ENCODE measurements at regions not wholly inside any gene's neighbourhood (a gene's known extent, or its start where the extent isn't known, plus 50 kb on each side); places are given as distances from the start of the nearest gene placed in this dataset.
A peak's percentile ranks its signal among the peaks of the same experiment; 100 is the strongest.

DNA sequence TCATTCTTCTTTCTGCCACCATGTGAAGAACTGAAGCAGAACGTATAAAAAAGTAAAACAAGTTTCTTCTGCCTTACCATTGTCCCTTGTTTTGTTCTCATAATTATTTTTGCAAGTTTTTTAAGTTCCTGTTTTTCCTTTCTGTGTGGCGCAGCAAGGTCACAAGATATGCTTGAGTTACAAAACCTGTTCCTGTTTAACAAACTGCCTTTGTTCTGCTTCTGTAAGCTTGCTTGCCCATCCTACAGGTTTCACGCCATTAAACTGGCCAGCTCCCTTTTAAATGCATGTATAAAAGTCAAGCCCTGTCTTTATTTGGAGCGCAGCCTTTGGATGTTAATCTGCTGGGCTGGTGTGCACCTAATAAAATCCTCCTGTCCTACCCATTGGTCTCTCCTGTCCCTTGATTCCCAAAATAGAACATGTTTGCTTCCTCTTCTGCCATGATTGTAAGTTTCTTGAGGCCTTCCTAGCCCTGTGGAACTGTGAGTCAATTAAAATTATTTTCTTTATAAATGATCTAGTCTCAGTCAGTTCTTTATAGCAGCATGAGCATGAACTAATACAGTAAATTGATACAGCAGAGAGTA is 1115.4 kb downstream of the SLITRK1 start:
- no peak for FAIRE-seq

DNA sequence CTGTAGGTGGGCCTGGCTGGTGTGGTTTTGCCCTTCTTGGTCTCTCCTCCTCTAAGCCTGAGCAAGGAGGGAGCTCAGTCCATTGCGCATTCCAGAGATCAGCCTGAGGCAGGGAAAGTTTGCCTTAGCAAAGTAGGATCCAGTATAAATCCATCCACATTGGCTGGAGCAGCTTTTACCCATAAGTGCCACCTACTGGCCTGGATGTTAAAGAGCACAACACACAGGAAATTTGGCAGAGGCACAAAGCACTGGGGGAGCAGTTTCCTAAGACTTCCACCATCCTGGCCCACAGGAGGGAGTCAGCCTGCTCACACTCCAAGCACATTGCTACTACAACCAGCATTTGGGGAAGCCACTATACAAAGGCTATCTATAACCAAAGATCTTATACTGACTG is 1124.2 kb downstream of the SLITRK1 start:
- FAIRE-seq = no peak

DNA sequence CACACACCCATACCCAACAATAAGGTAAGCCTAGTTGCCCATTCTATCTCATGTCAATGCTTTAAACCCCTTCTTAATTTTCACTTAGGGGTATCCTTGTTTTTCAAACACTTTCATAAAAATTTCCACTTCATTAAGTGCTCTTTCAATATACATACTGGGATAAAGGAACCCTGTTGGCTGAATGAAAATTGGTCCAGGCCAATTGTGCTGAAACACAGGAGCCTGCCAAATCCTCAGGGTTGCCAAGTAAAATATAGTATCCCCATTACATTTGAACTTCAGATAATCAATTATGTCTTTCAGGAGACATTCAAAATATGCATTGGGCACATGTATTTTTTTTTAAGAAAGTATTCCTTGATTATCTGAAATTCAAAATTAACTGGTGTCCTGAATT is 1131.1 kb downstream of the SLITRK1 start:
- FAIRE-seq = no peak

DNA sequence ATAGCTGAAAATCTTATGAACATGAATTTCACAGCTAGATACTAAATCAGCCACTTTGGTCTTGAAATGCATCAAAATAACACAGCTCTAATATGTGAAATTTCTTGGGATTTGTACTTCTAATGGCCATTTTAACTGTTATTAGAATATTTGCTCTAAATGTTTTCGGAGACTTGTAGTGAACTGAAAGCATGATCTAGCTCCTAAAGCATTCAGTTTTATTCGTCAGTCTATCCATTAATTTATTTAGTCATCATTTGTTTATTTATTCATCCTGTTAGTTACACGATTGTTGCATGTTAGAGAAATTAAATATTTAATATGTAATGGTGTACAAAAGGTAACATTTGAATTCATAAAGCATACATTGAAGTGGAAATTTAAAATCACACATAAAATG is 1132.7 kb downstream of the SLITRK1 start:
- FAIRE-seq = no peak

DNA sequence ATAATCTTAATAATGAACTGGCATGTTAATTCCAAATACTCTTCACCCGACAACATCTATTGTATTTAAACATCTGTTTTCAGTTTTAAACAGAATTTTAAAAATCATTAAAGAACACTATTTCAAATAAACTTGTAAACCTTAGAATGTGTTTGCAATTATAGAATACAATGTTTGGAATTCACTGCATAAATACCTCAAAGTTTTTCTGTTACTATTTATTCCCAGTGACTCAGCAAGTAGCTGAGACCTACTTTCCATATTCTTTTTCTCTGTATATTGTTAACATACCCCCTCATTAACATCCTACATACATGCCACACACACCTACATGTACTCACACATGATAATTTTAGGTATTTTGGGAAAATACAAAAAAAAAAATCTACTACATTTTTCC is 1134.3 kb downstream of the SLITRK1 start:
- no peak for FAIRE-seq

DNA sequence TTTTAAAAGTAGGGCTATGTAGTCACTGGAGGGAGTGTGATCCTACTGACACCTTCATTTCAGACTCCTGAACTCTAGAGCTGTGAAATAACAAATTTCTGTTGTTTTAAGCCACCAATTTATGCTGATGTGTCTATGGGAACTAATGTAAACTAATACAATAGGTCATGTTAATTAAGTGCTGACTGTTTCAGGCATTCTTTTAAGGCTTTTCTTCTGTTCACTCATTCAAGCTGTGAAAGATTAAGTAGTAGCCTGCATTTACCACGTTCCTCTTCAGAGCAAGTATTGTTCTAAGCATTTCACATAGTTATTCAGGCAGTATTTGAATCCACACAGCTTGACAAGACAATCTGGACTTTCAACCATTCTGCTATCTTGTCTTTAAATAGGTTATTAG is 1135.0 kb downstream of the SLITRK1 start:
- FAIRE-seq = no peak

DNA sequence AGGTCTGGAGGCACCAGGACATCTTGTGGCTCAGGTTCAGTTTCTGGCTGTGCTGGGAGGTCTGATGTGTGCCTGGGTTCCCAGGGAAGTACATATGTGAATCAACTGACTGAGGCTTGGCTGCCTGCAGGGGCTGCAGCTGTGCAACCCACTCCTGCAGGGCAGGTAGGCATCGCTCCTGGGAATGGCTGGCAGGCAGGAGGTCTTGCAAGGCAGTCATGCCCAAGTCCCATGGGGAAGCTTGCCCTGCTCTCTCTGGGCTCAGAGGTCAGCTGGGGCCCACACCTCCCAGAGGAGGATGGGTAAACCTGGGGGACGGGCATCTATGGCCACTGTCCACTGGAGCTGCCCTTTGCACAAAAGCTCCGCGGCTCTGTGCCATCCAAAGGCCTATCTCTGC is 1141.8 kb downstream of the SLITRK1 start:
- FAIRE-seq = no peak

DNA sequence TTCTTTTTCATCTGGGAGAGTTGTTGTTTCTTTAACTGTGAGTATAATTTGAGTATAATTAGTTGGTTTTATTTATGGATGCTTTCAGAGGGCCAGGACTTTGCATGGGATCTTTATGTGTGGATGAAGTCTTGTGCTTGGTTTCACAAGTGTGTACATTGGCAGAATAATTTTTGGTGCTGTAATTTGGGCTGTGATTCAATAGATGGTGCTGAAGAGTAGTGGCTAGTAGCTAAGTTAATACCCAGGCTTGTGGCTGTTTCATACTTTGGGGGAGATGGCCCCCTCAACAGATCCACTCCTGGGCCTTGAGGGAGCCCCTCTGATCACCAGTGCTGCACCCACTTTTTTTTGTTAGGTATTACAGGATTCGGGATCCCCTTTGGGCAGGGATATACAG is 1142.4 kb downstream of the SLITRK1 start:
- no peak for FAIRE-seq

DNA sequence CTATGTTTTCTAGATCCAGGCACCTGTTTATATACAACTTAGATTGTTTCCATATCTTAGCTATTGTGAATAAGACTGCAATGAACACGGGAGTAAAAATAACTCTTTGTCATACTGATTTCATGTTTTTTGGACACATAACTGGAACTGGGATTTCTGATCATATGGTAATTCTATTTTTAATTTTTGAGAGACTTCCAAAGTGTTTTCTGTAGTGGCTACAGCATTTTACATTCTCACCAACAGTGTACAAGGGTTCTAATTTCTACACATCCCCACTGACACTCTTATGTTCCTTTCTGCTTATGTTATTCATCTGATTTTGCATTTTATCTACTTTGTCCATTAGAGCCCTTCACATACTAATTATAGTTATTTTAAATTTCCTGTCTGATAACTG is 1152.9 kb downstream of the SLITRK1 start:
- FAIRE-seq = no peak

DNA sequence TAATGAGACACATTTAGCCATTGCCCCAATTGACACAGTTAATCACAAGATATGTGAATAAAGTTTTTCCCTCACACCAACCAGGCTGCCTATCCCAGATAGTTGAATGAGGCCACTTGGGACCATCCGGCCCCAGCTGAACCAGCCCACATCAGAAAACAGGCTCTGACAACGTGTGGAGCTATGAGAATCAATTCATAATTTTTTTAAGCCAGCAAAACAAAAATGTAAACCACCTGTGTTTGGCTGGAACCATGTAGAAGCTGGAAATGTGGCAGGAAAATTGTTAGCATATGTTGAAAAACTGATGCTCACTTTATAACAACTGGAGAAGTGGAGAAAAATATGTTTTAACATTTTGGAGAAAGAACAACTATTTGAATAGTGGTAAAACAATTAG is 1161.3 kb downstream of the SLITRK1 start:
- FAIRE-seq = no peak

DNA sequence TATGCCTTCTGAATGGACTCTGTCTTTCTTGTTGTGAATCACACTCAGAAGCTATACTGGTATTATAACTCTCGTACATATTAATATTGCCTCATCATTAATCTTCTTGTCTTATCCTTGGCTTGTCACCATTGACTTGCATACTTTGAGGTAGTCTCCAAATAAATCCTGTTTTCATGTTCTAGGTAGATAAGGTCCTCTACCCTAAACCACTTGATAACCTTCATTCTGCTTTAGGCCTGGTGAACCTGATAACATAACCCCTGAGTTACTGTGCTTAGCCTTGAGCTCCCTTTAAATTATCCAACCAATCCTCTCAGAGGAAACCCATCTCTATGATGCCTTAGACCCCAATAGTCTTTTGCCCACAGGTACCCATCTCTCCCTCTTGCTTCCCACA is 1162.3 kb downstream of the SLITRK1 start:
- FAIRE-seq = no peak

DNA sequence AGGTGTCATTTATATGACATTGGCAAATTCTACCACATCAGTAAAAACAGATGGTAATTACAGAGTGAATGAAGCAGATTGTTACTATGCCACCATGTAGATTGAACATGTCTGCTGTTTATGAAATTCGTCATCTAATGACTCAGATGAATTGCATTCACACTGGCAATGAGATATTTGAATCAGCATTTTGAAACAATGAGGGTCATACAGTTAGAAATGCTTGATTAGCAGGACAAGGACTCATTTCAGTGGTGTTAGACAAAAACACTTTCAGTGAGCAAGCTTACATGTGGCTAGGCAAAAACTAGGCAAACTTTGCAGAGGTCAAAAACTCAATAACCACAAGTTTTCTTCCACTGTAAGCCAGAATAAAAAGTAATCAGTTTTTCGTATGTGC is 1165.0 kb downstream of the SLITRK1 start:
- FAIRE-seq = no peak

DNA sequence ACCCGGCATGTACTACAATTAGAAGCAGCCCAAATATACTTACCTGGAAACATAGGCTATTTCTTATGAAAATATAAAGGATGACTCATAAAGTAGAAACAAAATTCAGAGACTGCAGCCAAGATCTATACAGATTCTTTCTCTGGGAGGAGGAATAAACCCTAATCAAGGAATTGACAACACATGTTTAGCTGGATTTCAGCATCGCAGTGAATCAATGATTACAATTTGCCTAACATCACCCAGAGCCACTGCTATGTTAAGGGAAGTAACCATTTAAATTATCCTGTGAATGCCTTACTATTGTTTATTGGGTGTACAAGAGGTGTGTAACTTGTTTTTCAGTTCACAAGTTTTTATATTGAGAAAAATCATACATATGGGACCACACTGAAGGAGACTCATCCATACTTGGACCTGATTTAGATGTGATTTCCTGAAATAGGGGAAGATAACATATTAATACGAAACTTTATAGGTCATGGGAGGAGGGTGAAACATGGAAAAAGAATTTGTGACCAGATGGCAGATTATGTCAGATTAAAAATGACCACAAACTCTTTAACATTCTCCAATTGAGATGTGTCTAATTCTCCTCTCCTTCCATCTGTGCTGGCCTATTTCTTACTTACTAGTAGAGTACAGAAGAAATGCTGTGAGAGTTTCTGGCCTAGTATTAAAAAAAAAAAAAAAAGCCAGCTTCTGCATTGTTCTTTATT is 1168.4 kb downstream of the SLITRK1 start:
- no peak for FAIRE-seq

DNA sequence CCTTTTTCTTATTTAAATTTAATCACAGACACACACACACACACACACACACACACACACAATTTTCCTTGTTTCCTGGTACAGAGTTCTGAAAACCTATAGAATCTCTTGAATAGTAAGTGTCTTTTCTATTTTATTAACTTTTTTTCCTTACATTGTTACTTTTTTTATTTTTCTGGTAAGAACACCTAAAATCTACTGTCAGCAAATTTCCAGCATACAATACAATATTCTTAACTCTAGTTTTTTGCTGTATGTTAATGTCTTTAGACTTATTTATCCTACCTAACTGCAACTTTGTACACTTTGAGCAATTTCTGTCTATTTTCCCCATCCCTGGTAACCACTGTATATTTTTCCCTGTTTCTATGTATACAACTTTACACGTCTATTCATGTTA is 1179.8 kb downstream of the SLITRK1 start:
- no peak for FAIRE-seq

DNA sequence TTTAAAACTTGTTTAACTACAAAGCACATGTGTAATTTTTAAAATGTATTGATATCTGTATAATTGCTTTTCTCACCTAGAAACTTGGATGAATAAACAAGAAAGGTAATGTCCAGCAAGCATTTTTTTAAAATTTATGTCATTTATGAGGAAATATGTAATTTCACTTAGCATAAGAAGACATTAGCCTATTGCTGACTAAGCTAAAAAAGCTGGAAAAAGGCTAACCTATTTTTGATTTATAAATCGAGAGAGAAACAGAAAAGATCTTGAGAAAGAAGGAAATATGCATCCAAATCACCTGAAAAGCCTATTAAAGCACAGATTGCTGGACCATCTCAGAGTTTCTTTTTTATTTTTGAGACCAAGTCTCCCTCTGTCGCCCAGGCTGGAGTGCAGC is 1181.3 kb downstream of the SLITRK1 start:
- no peak for FAIRE-seq

DNA sequence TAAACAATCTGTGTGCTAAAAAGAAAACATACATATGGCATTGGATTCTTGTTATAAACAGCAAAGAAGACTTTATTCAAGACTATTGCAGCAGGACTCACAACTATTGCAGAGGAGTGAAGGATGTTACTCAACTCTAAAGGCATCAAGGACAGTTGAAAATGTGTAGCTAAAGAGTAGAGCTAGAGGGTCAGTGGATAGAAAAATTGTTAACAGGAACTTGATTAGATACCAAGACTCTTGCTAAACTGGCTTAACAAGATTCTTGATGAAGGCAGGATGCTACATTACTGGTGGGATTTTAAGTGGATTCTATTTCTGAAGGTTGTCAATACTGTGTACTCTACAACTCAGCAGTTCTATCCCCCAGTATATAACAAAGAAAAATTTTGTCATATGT is 1183.3 kb downstream of the SLITRK1 start:
- no peak for FAIRE-seq

DNA sequence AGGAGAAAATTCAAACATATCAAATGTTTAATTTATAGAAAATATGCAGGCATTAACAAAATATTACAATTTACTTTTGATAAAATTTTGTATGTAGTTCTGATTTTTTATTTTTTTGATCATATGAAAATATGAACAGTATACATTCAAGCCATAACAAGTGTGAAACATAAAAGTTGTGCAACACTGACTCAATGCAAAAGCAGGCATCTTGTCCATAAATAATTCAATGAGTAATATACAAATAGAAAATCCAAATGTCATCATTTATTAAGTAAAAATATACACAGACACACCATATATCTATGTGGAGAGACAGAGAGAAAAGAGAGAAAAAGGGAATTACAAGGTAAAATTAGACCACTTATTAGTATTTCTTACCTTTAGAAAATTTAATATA is 1183.9 kb downstream of the SLITRK1 start:
- peak; percentile 19 for FAIRE-seq

DNA sequence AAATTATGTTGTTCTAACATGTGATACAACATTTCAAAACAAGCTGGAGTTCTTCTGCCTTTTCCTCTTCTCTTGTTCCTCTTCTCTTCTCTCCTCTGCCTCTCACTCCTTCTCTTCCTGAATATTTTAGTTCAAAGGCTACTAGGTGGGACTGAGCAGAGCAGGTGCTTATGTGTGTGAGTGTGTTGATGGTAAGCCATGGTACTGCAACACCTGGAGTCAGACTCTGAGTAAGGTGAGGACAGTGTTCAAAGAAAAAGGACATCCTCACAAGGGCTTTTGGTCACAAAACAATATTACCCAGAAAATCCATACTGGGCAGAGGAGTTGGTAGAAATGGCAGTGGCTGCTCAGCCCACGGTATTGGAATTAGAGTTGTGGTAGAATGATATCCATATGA is 1188.7 kb downstream of the SLITRK1 start:
- FAIRE-seq = no peak

DNA sequence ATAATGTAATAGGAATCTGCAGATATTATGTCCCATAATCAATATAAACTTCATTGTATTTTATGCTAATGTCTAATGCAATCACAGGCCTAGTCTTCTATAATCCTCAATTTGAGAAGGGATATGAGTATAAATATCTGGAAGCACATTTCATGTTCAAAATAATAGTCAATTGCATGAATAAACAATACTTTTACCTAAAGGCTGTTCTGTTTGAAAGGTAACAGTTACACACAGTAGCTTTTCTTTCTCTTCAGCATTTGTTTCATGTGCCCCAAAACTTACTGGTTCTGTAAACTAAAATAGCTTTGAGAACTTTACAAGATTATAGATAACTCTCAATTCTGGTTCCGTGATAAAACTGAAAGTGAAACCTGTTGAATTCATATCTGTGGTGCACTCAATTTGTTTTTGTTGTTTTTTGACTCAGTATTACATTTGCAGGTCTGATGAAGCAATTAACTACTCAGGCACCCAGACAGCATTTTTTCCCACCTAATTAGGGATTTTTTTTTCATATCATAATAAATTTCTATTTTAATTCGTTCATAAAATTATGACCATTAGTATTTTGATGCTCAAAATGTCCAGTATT is 1193.8 kb downstream of the SLITRK1 start:
- FAIRE-seq = no peak

DNA sequence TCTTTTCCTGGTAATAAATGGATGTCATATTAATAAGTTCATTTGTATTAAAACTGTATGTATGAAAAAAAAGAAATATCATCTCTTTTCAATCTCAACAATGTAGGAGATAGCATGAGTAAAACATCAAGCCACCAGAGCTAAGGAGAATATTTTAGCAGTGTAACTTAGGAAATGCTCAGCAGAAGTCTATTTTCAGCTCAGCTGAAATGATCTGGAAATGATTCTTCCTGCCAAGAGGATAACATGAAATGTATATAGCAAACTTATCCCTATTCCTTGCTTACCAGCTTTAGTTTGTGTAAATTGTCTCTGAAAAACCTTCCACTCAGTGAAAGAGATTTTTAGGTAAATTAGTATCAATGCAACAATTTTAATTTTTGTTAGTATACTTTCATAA is 1194.4 kb downstream of the SLITRK1 start:
- FAIRE-seq = no peak

DNA sequence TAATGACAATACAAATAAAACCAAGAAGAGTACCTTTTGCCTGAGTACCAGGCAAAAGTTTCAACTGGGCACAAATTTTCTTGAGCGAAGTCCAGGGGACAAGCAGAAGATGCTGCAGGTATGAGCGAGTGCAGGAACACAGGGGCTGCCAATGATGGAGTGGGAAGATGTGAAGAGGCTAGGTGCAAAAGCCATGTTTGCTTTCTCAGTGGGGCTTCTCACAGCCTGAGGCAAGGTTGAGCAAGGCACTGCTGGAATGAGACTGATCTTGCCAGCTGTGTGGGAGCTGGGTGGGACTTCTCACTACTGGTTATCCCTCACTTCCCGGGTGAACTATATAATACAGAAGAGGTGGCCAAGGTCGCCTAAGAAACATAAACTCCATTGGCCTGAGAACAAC is 1200.7 kb downstream of the SLITRK1 start:
- FAIRE-seq = no peak

DNA sequence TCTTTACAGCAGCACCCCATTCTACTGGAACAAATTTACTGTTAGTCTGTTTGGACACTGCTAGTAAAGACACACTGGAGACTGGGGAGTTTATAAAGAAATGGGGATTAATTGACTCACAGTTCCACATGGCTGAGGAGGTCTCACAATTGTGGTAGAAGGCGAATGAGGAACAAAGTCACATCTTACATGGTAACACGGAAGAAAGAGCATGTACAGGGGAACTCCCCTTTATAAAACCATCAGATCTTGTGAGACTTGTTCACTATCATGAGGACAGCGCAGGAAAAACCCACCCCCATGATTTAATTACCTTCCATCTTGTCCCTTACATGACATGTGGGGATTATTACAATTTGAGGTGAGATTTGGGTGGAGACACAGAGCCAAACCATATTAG is 1204.2 kb downstream of the SLITRK1 start:
- FAIRE-seq = no peak

DNA sequence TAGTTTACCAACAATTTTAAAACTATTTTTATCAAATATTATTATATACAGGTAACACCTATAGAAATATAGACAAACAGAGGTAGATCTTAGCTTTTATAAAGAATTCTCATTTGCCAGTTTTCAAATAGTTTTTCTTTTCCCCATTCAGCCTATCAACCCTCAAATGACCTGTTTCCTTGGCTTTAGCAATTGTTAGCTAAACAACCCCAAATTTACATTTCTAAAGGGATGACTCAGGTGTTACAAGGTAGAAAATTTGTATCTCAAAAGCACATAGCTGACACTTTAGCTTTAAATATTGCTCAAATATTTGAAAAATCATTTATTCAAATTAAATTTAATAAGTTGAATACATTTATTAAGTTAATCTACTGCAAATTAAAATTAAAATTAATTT is 1207.2 kb downstream of the SLITRK1 start:
- FAIRE-seq = no peak

DNA sequence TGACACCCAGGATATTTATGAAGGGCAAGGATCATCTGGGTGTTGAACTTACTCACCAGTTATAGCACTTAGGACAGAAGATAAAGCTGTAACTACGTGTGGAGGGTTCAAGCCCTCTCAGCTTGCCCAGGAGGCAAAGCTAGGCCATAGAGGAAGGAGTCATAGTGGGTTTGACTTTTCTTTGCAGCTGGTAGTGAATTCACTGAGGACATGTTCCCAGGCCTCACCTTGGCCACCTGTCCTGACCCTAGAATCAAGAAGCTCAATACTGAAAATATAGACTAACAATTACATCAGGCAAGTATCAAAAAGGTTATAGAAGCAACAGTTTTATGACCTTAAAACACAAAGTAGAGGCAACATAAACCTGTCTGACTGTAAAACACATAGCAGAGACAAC is 1207.7 kb downstream of the SLITRK1 start:
- no peak for FAIRE-seq

DNA sequence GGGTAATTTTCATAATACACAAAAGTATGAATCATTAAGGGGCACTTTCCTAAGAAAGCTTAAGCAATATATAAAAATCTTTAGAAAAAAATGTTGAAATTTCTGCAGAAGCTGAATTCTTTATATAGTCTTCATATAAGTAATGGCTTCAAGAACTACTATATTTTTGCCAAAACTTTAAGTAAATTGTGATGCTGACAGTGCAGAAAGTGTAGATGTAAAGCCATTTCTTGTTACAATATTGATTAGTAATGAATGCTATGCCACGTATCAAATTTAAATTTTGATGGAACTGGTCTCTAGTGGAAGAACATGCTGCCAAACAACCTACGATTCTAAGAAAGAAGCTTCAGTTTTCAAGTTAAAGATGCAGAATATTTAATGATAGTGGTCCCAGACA is 1210.0 kb downstream of the SLITRK1 start:
- FAIRE-seq = no peak

All from G401.6 (cell line).